GM08714 (cell line): ENCODE measurements at regions not wholly inside any gene's neighbourhood (a gene's known extent, or its start where the extent isn't known, plus 50 kb on each side); places are given as distances from the start of the nearest gene placed in this dataset.
"Not testable (repeated sequence)": the region's sequence is repeated elsewhere in the genome, so short reads cannot be mapped to it uniquely, and the experiment has no call there.

Experiments
- H3K4me3 ChIP-seq: fragments of 200-500 bp; sonication (Bioruptor generic); 2 replicates; pipeline ENCODE4 v1.5.1; 2014; ENCODE audit warnings: mild to moderate bottlenecking, low read length, inconsistent platforms

GRCh38 chr2:111273007-111273406 lies 152.3 kb downstream of the BCL2L11 start:
- not testable (repeated sequence) for H3K4me3 ChIP-seq

GRCh38 chr2:111275047-111275853 lies 154.5 kb downstream of the BCL2L11 start:
- not testable (repeated sequence) for H3K4me3 ChIP-seq

GRCh38 chr2:111275854-111276171 lies 155.1 kb downstream of the BCL2L11 start:
- H3K4me3 ChIP-seq, result not testable (repeated sequence)

- not testable (repeated sequence) for H3K4me3 ChIP-seq
These were observed 157.4 kb downstream of the BCL2L11 start for GRCh38 chr2:111278133-111278532.

GRCh38 chr2:111280709-111281286 lies 160.1 kb downstream of the BCL2L11 start:
- not testable (repeated sequence) for H3K4me3 ChIP-seq

- not testable (repeated sequence) for H3K4me3 ChIP-seq
These were observed 161.4 kb downstream of the BCL2L11 start for GRCh38 chr2:111282162-111282561.

- H3K4me3 ChIP-seq, result not testable (repeated sequence)
These were observed 167.2 kb downstream of the BCL2L11 start for GRCh38 chr2:111287646-111288568.

- not testable (repeated sequence) for H3K4me3 ChIP-seq
These were observed 169.7 kb downstream of the BCL2L11 start for GRCh38 chr2:111290370-111290769.

- not testable (repeated sequence) for H3K4me3 ChIP-seq
These were observed 170.9 kb downstream of the BCL2L11 start for GRCh38 chr2:111291566-111291965.

- not testable (repeated sequence) for H3K4me3 ChIP-seq
These were observed 171.7 kb downstream of the BCL2L11 start for GRCh38 chr2:111292232-111292968.

GRCh38 chr2:111294699-111295098 lies 174.0 kb downstream of the BCL2L11 start:
- H3K4me3 ChIP-seq, result not testable (repeated sequence)

GRCh38 chr2:111296122-111296804 lies 175.5 kb downstream of the BCL2L11 start:
- H3K4me3 ChIP-seq, result not testable (repeated sequence)

GRCh38 chr2:111297128-111297527 lies 176.4 kb downstream of the BCL2L11 start:
- H3K4me3 ChIP-seq, result not testable (repeated sequence)

- not testable (repeated sequence) for H3K4me3 ChIP-seq
These were observed 178.2 kb downstream of the BCL2L11 start for GRCh38 chr2:111298927-111299326.

- H3K4me3 ChIP-seq, result not testable (repeated sequence)
These were observed 178.9 kb downstream of the BCL2L11 start for GRCh38 chr2:111299635-111300034.

GRCh38 chr2:111301677-111302076 lies 181.0 kb downstream of the BCL2L11 start:
- not testable (repeated sequence) for H3K4me3 ChIP-seq

GRCh38 chr2:111302397-111303218 lies 181.9 kb downstream of the BCL2L11 start:
- H3K4me3 ChIP-seq, result not testable (repeated sequence)

GRCh38 chr2:111307302-111307701 lies 186.6 kb downstream of the BCL2L11 start:
- H3K4me3 ChIP-seq, result not testable (repeated sequence)

- H3K4me3 ChIP-seq, result not testable (repeated sequence)
These were observed 188.7 kb downstream of the BCL2L11 start for GRCh38 chr2:111309231-111310075.
